Lower lobe of right lung (tissue), 2 donors: ENCODE measurements at regions not wholly inside any gene's neighbourhood (a gene's known extent, or its start where the extent isn't known, plus 50 kb on each side); places are given as distances from the start of the nearest gene placed in this dataset.

Experiments
- ATAC-seq, 2 donors: fragments of 200-7000 bp; cut with Tn5 transposase; one replicate each; pipeline ENCODE4 v1.9.1; 2020 to 2022; ENCODE audit warnings: mild to moderate bottlenecking in 2 of 2, moderate library complexity in 2 of 2
- DNase-seq: peaks from one replicate; pipeline ENCODE4 v3.0.0-alpha.2; 2020
- H3K27ac ChIP-seq: fragments of 200-600 bp; one replicate; pipeline ENCODE4 v1.8.0; 2022
- H3K27me3 ChIP-seq: fragments of 200-600 bp; one replicate; pipeline ENCODE4 v1.8.0; 2022; ENCODE audit warnings: low read depth
- H3K36me3 ChIP-seq: fragments of 200-600 bp; one replicate; pipeline ENCODE4 v1.8.0; 2022; ENCODE audit warnings: mild to moderate bottlenecking
- H3K4me1 ChIP-seq: fragments of 200-600 bp; one replicate; pipeline ENCODE4 v1.8.0; 2022
- H3K4me3 ChIP-seq: fragments of 200-600 bp; one replicate; pipeline ENCODE4 v1.8.0; 2022; ENCODE audit warnings: mild to moderate bottlenecking
- H3K9me3 ChIP-seq: fragments of 200-600 bp; one replicate; pipeline ENCODE4 v1.8.0; 2022
- intact Hi-C: fragments of 100-400 bp; cut with DNase I; formaldehyde crosslinking; loops from one replicate; pipeline ENCODE4 v1.11.0; 2022
- TF ChIP-seq, protein P1 (sequence below): fragments of 200-600 bp; IDR thresholded peaks from one replicate; pipeline ENCODE4 v1.8.0; 2022; ENCODE audit warnings: antibody characterized with exemption, mild to moderate bottlenecking
- donor health status: DM: no; HTN: yes; CAD: no; lungs with severe emphysema.

DNA sequence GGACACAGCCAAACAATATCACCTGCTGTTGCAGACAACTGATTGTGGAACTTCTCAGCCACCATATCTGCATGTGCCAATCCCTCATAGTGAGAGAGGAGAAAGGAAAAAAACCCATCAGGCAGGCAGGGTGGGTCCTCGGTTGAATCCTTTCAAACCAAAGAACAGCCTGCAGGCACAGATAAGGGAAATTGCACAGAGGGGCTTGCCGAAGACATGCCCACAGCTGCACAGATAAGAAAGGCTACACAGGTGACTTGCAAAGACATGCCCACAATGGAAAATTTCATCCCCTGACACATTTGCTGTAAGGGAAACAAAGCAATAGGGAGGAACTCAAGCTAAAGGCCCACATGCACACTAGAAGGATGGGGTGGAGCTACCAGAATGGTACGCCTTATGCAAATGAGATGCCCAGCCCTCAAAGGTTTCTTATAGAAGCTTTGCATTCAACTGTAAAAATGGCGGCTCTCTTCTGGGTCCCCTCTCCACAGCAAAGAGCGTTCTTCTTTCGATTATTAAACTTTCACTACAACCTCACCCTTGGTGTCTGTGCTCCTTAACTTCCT, 170.0 kb upstream of the TMPO start:
- TF ChIP-seq, protein P1, sequence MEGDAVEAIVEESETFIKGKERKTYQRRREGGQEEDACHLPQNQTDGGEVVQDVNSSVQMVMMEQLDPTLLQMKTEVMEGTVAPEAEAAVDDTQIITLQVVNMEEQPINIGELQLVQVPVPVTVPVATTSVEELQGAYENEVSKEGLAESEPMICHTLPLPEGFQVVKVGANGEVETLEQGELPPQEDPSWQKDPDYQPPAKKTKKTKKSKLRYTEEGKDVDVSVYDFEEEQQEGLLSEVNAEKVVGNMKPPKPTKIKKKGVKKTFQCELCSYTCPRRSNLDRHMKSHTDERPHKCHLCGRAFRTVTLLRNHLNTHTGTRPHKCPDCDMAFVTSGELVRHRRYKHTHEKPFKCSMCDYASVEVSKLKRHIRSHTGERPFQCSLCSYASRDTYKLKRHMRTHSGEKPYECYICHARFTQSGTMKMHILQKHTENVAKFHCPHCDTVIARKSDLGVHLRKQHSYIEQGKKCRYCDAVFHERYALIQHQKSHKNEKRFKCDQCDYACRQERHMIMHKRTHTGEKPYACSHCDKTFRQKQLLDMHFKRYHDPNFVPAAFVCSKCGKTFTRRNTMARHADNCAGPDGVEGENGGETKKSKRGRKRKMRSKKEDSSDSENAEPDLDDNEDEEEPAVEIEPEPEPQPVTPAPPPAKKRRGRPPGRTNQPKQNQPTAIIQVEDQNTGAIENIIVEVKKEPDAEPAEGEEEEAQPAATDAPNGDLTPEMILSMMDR: no peak
- ATAC-seq: no peak
- Histone ChIP-seq H3K36me3 (no peaks in the 10 kb centered on the region), H3K4me3 (no peak overlapping the region), H3K4me1 (no peaks in the 10 kb centered on the region), H3K27ac (no peak overlapping the region), H3K9me3 (no peaks in the 10 kb centered on the region), H3K27me3 (peaks cover 7% of the 10 kb centered on the region)
- no peak for DNase-seq
- intact Hi-C loops: no loop called here

DNA sequence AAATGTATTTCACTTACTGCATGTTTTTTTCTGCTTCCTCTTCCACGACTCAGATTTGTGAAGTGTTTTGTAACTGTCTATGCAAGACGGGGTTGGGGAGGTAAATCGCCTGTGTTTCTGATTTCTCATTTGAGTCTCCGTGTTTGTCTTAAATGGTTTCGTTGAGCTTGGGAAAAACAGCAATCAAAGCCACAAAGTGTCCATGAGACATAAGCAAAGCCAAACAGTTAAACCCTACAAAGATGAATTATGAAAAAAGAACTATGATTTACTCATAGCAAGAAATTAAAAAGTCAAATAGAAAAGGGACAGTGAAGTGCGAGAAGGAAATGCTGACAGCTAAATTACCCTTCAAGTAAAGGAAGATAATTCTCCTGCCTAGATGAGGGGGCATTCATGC, 164.3 kb upstream of the TMPO start:
- no peaks in the 10 kb centered on the region for H3K4me1 ChIP-seq
- no peak overlapping the region for H3K27ac ChIP-seq
- ATAC-seq: no peak
- no peak for DNase-seq
- H3K4me3 ChIP-seq: no peak overlapping the region
- H3K9me3 ChIP-seq: no peaks in the 10 kb centered on the region
- no peaks in the 10 kb centered on the region for H3K36me3 ChIP-seq
- intact Hi-C loops: no loop called here
- H3K27me3 ChIP-seq: no peaks in the 10 kb centered on the region
- TF ChIP-seq, protein P1: no peak

DNA sequence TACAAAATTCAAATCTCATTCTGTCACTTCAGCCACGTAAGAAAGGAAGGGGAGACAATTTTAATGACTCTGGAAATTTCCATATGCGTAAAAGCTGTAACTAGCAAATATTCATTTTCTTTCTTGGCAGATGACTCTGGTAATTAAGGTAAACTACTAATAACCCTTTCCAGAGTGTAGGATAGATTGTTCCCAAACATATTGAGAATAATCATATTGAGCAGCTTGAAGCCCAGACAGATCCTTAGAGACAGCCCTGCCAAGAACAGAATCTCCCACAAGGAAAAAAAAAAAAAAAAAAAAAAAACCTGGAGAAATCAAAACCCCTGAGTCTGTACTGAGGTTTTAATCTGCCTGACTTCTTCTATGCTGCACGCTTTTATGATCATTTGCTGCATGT, 163.6 kb upstream of the TMPO start:
- H3K4me1 ChIP-seq: no peaks in the 10 kb centered on the region
- TF ChIP-seq, protein P1: no peak
- no peak for DNase-seq
- H3K9me3 ChIP-seq: no peaks in the 10 kb centered on the region
- H3K36me3 ChIP-seq: no peaks in the 10 kb centered on the region
- no peak overlapping the region for H3K27ac ChIP-seq
- no peak overlapping the region for H3K4me3 ChIP-seq
- intact Hi-C loops: no loop called here
- no peak for ATAC-seq
- H3K27me3 ChIP-seq: no peaks in the 10 kb centered on the region

DNA sequence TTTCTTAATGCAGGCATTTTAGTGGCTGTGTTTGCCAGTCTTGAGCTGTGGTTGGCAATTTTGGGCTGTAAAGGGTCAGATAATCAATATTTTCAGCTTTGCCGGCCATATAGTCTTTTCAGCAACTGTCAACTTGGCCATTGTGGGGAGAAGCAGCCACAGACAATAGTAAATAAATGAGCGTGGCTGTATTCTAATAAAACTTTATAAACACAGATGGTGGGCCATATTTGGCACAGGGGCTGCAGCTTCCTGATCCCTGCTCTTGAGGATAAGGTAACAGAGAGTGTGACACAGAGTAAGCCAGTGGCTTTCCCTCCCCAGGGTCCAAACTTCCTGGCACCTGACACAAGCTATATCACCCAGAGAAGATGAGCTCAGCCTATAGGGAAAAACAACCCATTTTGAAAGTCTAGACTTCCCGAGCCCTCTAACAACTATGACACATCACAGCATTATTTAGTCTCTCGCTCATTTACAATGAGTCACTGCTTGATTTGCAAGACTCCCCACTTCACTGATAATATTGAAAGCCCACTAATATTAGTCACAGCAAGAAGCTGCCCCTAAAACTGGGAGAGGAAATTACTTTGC, 163.1 kb upstream of the TMPO start:
- DNase-seq (no peak), ATAC-seq (no peak)
- H3K27ac ChIP-seq: no peak overlapping the region
- H3K27me3 ChIP-seq: no peaks in the 10 kb centered on the region
- intact Hi-C loops: no loop called here
- TF ChIP-seq, protein P1: no peak
- no peaks in the 10 kb centered on the region for H3K9me3 ChIP-seq
- no peaks in the 10 kb centered on the region for H3K36me3 ChIP-seq
- no peaks in the 10 kb centered on the region for H3K4me1 ChIP-seq
- H3K4me3 ChIP-seq: no peak overlapping the region

DNA sequence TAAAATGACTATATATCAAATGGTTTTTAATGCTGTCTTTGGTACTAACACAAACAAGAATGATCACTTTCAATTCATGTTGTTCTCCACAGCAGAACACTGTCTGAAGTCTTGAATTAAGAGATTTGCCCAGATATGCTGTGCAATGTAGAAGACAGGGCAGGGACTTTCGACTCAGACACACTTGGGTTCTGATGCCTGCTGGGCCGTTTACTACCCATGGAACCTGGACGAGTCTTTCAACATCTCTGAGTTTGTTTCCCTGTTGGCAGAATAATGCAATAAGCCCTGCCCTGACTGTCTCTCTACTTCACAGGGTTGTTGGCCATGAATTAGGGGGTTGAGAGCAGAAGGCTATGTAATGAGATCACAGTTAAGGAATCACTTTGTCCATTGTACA, 162.6 kb upstream of the TMPO start:
- no peak for ATAC-seq
- Histone ChIP-seq H3K27ac (no peak overlapping the region), H3K27me3 (no peaks in the 10 kb centered on the region), H3K36me3 (no peaks in the 10 kb centered on the region), H3K9me3 (no peaks in the 10 kb centered on the region), H3K4me3 (no peak overlapping the region), H3K4me1 (no peaks in the 10 kb centered on the region)
- TF ChIP-seq, protein P1: no peak
- DNase-seq: no peak
- intact Hi-C loops: no loop called here
